ENCODE measurements at regions not wholly inside any gene's neighbourhood (a gene's known extent, or its start where the extent isn't known, plus 50 kb on each side); places are given as distances from the start of the nearest gene placed in this dataset.

DNA sequence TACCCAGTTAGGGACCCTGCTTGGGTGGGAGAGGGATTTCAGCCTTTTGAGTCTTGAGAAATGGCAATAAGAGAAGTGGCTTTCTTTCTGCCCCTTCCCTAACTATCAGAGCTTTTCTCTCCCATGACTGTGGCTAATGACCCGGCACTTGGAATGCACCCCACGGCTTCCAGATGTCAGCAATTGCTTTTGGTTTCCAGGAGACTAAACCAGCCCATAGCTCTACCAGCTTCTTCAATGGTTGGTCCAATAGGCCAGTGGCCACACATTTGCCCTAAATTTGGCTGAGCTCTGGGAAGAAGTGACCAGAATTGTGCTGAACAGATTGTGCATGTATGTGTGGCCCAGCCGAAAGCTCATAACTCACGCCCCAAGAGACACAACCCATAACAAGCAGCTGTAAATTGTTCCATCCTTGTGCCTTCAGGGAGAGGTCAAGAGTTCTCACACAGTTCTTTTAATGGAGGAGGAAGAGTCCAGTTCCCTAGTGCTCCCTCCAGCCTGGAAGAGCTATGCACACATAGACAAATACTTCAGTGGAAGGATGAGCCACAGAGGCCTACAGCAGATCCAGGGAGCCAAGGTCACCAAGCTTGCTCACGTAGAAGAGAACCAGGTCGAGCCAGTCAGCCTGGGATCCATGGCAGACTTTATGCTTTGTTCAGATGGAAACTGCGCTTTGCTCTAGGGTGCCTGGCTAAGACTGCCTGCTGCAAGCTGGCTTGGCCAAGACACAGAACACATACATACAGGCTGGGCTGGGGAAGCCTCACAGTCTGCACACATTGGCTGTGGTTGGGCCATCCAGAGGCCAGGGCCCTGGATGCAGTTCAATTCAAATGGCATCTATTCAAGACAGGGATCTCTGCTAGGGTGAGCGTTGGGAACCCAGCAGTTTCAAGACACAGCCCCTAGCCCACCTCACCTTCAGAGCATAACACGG, 131.8 kb upstream of the HABP2 start:
- DNase-seq (ENCODE audit: low spot score): no peak

DNA sequence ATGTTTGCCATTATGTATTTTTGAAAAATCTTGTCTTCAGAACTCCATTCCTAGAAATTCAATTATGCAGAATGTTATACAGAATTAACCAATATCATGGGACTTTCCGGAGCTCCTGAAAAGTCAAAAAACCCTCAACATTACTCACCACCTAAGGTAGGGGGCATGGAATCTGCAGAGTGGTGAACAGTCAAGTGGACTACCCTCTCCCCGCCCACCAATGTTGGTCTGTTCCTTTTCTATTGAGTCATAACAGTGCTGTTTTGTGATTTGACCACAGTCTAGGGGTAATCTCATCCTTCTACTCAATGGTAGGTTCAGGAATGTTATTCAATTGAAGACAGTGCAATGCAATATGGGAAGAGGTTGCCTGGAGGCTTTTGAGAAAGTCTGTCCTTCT, 130.5 kb upstream of the HABP2 start:
- DNase-seq (ENCODE audit: low spot score): no peak

DNA sequence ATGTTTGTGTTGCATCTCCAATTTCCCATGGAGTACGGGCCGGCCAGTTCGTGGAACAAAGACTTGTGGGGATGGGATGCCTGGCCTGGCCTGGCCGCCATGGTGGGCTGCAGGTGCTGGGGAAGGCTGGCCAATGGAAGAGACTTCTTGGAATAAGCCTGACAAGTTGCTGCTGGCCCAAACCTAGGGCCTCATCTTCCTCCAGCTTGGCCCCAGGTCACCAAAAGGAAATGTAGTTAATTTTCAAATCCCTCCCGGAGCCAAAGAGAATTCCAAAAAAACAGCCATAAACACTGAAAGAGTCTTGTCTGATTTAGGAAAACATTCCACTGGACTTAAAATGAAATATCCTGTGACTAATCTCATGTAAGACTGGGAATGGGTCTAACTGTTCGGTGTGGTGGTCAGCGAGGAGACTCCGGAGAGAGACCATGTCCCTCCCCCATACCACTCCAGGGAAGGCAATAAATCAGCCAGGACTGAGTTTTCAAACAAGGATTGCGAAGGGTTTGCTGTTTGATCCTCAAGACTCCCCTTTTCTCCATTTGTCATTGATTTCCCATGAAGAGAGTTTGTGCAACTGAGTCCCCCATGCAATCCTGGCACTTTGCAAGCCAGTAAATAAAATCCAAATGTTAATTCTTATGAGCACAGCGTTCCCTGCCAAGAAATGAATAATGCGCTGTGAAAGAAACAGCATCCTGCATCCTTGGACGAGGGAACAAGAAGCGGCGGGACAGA, 128.7 kb upstream of the HABP2 start:
- no peak for DNase-seq (ENCODE audit: low spot score)

DNA sequence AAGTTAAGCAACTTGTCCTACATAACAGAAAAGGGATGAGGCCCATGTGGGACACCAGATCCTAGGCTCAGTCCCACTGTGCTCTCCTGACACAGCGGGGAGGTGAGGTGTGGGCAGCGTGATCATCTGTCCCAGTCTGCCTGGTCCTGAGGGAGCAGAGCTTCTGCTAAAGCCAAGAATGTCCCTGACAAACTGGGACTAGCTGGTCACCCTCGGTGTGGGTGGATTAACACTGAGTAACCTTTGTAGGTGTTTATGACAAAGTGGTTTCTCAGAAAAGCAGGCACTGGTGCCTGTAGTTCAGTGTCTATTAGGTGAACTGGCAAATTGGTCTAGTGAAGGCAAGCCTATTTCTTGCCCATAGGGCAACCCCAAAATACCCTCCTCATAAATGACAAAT, 127.8 kb upstream of the HABP2 start:
- DNase-seq (ENCODE audit: low spot score): no peak

DNA sequence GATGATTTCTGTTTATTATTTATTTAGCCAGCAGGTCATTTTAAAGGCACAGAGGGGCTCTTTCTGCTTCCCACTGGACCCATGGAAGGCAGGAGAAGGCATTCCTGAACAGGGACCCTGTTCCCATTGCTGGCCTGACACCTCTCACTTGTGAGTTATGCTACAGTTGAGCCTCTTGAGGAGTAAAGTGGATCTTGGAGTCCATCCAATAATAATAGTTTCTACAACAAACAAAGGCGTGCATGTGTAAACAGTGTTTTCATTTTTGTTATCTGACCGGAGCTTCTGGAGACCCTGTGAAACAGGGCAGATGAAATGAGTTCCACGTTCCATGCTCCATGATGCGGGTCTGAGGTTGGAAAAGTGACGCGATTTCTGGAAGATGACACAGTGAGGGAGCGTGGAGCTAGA, 127.3 kb upstream of the HABP2 start:
- DNase-seq (ENCODE audit: low spot score): no peak

DNA sequence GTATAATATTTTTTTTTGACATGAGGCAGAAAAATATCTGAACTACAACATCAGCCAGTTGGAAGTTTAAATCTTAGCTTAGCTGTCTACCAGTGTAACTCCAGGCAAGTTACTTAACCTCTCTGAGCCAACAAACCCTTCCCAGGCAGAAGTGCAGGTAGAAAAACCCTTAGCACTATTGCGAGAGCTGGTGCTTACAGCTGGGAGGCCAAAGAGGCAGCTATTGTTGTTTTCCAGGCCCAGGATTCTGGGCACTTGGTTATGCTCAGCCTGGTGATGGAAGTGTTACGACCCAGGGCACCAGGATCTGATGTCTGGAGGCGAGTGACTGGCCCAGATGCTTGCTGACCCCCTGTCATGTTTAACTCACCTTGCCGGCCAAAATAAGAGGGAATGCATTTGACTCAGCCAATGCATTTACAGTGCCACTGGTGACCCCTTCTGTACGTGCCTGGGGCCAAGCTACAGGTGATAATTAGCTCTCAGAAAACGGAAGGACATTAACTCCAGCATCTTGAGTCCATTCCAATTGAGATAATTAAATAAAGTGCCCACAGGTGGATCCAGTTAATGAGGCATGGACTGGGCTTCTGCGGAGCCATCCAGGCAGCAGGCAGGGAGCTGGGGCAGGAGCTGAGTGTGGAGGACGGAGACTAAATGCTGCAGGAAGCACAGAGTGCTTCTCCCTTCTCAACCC, 126.5 kb upstream of the HABP2 start:
- DNase-seq (ENCODE audit: low spot score): no peak

DNA sequence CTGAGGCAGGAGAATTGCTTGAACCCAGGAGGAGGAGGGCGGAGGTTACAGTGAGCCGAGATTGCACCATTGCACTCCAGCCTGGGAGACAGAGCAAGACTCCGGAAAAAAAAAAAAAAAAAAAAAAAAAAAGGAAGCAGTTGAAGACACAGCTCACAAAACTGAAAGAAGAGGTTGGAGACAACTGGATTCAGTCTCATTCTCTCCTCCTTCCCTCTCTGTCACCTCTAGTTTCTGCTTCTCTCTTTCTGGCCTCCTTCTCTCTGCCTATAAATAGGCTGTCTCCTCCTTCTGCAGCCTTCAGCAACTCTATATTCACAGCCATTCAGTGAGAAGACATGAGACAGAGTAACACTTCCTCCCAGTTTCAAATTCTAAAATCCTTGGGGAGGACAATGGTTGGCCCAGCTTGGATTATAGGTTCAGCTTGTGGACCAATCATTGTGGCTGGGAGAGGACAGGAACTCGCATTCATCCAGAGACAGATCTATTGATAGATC, 125.6 kb upstream of the HABP2 start:
- DNase-seq (ENCODE audit: low spot score): no peak

DNA sequence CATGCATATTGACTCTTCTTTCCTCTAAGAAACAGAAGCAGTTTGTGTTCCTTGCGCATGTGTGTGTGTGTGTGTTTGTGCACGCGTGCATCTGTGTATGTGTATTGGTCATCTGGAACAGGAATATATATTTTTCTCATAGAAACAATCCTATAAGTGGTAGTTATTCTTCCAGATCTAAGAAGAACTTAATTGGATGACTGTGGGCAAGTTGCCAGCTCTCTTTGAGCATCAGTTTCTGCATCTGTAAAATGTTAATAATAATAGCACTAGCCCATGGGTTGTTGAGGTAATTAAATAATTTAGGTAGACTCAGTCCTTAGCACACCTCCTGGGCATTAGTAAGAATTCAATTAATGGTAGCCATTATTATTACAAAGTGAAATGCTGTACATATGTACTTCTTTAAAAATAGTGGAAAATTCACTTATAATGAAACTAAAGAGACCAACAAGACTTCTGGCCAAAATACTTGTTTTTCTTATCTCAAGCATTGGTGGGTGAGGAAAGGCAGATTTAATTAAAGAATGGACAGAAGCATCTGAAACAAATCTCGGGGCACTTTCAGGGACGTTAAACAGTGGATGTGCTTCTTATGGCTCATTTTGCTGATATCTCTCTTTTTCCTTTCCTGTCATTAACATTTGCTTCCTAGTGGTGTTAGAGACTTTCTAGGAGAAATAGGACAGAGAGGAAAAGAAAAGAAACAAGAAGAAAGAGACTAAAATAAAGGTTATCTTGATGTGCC, 124.9 kb upstream of the HABP2 start:
- no peak for DNase-seq (ENCODE audit: low spot score)

GRCh38 chr10:113430634-113431397, 122.0 kb upstream of the HABP2 start:
- DNase-seq (ENCODE audit: low spot score): no peak

- no peak for DNase-seq (ENCODE audit: low spot score)
These were observed 121.3 kb upstream of the HABP2 start for GRCh38 chr10:113431398-113432160.

DNA sequence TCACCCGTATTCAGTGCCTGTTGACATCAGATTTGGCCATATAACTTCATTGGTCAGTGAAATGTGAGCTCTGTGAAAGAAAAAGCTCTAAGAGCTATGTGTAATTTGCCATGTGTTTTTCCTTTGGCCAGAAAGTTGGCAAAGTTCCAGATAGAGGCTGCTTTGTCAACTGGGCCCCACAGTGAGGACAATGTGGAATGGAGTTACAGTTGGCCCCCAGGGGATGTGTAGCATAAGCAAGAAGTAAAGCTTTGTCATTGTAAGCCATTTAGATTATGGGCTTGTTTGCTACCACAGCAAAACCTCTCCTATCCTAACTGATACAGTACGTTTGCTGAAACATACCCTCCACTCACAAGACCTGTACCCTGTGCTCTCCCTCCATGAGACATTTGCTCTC, 119.1 kb upstream of the HABP2 start:
- no peak for DNase-seq (ENCODE audit: low spot score)

DNA sequence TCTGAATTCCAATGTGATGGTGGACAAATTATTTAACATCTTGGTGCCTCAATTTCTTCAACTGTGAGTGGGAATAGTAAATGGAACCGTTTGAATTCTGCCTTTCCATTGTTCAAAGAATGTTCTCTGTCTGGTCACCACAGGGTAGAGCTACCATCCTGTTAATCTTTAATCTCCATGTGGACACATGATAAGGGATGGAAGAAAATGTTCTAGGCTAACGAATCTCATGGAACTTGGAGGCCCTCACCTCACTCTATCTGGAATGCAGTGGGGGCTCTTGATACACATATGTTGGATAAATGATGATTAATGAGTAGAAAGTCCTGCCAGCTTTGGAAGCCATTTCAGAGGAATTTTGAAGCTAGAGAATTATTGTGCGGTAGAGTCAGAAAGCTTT, 118.5 kb upstream of the HABP2 start:
- DNase-seq (ENCODE audit: low spot score): no peak

GRCh38 chr10:113434950-113435349, 117.9 kb upstream of the HABP2 start:
- DNase-seq (ENCODE audit: low spot score): no peak

- DNase-seq (ENCODE audit: low spot score): no peak
These were observed 117.0 kb upstream of the HABP2 start for GRCh38 chr10:113435881-113436280.

- no peak for DNase-seq (ENCODE audit: low spot score)
These were observed 116.0 kb upstream of the HABP2 start for GRCh38 chr10:113436851-113437250.

GRCh38 chr10:113438652-113439051, 114.2 kb upstream of the HABP2 start:
- no peak for DNase-seq (ENCODE audit: low spot score)

GRCh38 chr10:113441220-113441619, 111.6 kb upstream of the HABP2 start:
- peak; percentile 29 for DNase-seq (ENCODE audit: low spot score)

- no peak for DNase-seq (ENCODE audit: low spot score)
These were observed 111.1 kb upstream of the HABP2 start for GRCh38 chr10:113441686-113442270.

GRCh38 chr10:113442336-113442735, 110.5 kb upstream of the HABP2 start:
- DNase-seq (ENCODE audit: low spot score): no peak
